GM19324 (cell line): ENCODE measurements at regions not wholly inside any gene's neighbourhood (a gene's known extent, or its start where the extent isn't known, plus 50 kb on each side); places are given as distances from the start of the nearest gene placed in this dataset.

ENCODE experiments used
- ATAC-seq: cut with Tn5 transposase; IDR thresholded peaks from one replicate; pipeline ENCODE4 v1.9.1; 2021; ENCODE audit warnings: mild to moderate bottlenecking, moderate library complexity; ENCODE audit not compliant: unreplicated experiment, low FRiP score

GRCh38 chr13:109454167-109454917 lies 332.0 kb downstream of the IRS2 start:
- no peak for ATAC-seq

GRCh38 chr13:109451726-109452125 lies 334.7 kb downstream of the IRS2 start:
- no peak for ATAC-seq

GRCh38 chr13:109448629-109449028 lies 337.8 kb downstream of the IRS2 start:
- no peak for ATAC-seq

- no peak for ATAC-seq
Measured at GRCh38 chr13:109447667-109448066, 338.7 kb downstream of the IRS2 start.

- no peak for ATAC-seq
Measured at GRCh38 chr13:109440320-109440719, 346.1 kb downstream of the IRS2 start.

- ATAC-seq = no peak
Measured at GRCh38 chr13:109439813-109440212, 346.6 kb downstream of the IRS2 start.

GRCh38 chr13:109436841-109437240 lies 349.5 kb downstream of the IRS2 start:
- ATAC-seq = no peak

GRCh38 chr13:109436055-109436622 lies 350.2 kb downstream of the IRS2 start:
- ATAC-seq = no peak

GRCh38 chr13:109431217-109431616 lies 355.2 kb downstream of the IRS2 start:
- no peak for ATAC-seq

- no peak for ATAC-seq
Measured at GRCh38 chr13:109428146-109428545, 358.2 kb downstream of the IRS2 start.

GRCh38 chr13:109427695-109428094 lies 358.7 kb downstream of the IRS2 start:
- ATAC-seq = no peak

- no peak for ATAC-seq
Measured at GRCh38 chr13:109427148-109427547, 359.2 kb downstream of the IRS2 start.

- no peak for ATAC-seq
Measured at GRCh38 chr13:109426690-109426990, 359.7 kb downstream of the IRS2 start.

- ATAC-seq = no peak
Measured at GRCh38 chr13:109425821-109426689, 360.3 kb downstream of the IRS2 start.

- ATAC-seq = no peak
Measured at GRCh38 chr13:109422161-109422560, 364.2 kb downstream of the IRS2 start.

- no peak for ATAC-seq
Measured at GRCh38 chr13:109419896-109420295, 366.5 kb downstream of the IRS2 start.

GRCh38 chr13:109418111-109418510 lies 368.3 kb downstream of the IRS2 start:
- no peak for ATAC-seq

GRCh38 chr13:109416001-109416400 lies 370.4 kb downstream of the IRS2 start:
- ATAC-seq = no peak

GRCh38 chr13:109415057-109415456 lies 371.3 kb downstream of the IRS2 start:
- ATAC-seq = no peak

- ATAC-seq = no peak
Measured at GRCh38 chr13:109412283-109412901, 374.0 kb downstream of the IRS2 start.

GRCh38 chr13:109410868-109411267 lies 375.5 kb downstream of the IRS2 start:
- no peak for ATAC-seq
